ENCODE measurements at regions not wholly inside any gene's neighbourhood (a gene's known extent, or its start where the extent isn't known, plus 50 kb on each side); places are given as distances from the start of the nearest gene placed in this dataset.

DNA sequence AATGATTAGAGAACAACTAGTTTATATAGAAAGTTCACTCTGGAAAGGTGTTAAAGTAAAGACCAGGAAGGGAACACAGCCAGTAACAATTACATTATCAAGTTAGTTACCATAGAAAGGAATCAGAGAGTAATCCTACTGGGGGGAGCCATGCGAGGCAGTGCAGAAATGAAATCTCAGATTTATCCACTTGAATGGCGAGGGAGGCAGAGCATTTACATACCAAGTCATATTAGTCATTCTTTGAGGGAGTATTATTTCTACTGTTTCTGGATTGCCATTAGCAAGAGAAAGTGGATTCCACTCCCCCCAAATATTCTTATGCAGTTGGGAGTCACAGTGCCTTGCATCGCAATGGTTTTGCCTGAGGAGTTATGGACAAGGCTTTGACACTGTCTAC lies 472.7 kb upstream of the TRIB2 start:
- TF ChIP-seq POLR2AphosphoS5 (IDR thresholded peaks at IDR 0.05; ENCODE audit: low read depth, low read length) = no peak
- TF ChIP-seq, protein P1, sequence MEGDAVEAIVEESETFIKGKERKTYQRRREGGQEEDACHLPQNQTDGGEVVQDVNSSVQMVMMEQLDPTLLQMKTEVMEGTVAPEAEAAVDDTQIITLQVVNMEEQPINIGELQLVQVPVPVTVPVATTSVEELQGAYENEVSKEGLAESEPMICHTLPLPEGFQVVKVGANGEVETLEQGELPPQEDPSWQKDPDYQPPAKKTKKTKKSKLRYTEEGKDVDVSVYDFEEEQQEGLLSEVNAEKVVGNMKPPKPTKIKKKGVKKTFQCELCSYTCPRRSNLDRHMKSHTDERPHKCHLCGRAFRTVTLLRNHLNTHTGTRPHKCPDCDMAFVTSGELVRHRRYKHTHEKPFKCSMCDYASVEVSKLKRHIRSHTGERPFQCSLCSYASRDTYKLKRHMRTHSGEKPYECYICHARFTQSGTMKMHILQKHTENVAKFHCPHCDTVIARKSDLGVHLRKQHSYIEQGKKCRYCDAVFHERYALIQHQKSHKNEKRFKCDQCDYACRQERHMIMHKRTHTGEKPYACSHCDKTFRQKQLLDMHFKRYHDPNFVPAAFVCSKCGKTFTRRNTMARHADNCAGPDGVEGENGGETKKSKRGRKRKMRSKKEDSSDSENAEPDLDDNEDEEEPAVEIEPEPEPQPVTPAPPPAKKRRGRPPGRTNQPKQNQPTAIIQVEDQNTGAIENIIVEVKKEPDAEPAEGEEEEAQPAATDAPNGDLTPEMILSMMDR (IDR thresholded peaks at IDR 0.05 in 2 of 3, conservative IDR thresholded peaks at IDR 0.05 in 1 of 3; ENCODE audit: borderline replicate concordance in 1 of 3, insufficient read depth in 1 of 3, low read depth in 2 of 3, low read length in 2 of 3) = no peak
